Colonic mucosa (tissue), 4 donors: ENCODE measurements at regions not wholly inside any gene's neighbourhood (a gene's known extent, or its start where the extent isn't known, plus 50 kb on each side); places are given as distances from the start of the nearest gene placed in this dataset.

Source experiments
- DNase-seq: peaks from one replicate; pipeline ENCODE4 v3.0.0-alpha.2; 2020
- H3K27ac ChIP-seq: fragments of 200-600 bp; one replicate; pipeline ENCODE4 v1.8.0; 2021
- H3K27me3 ChIP-seq: fragments of 200-600 bp; one replicate; pipeline ENCODE4 v1.8.0; 2021
- H3K36me3 ChIP-seq: fragments of 200-600 bp; one replicate; pipeline ENCODE4 v1.8.0; 2021
- H3K4me1 ChIP-seq: fragments of 200-600 bp; one replicate; pipeline ENCODE4 v1.8.0; 2021; ENCODE audit warnings: mild to moderate bottlenecking
- H3K4me3 ChIP-seq: fragments of 200-600 bp; one replicate; pipeline ENCODE4 v1.8.0; 2021
- H3K9ac ChIP-seq, 2 donors: one replicate each; pipeline ENCODE4 v1.7.0; 2013; ENCODE audit warnings: control low read depth in 2 of 2, low read depth in 2 of 2, low read length in 2 of 2
- H3K9me3 ChIP-seq: fragments of 200-600 bp; one replicate; pipeline ENCODE4 v1.8.0; 2021
- CTCF ChIP-seq: fragments of 200-600 bp; IDR thresholded peaks from one replicate; pipeline ENCODE4 v1.8.0; 2022; ENCODE audit warnings: antibody characterized with exemption, mild to moderate bottlenecking
- intact Hi-C: fragments of 100-400 bp; cut with DNase I; formaldehyde crosslinking; loops from one replicate; pipeline ENCODE4 v1.14.1; 2022
- donor health status: healthy.
- donor health status: DM: no; HTN: no; CAD: no.
- donor health status: DM: no; HTN: no; CAD: no.

- intact Hi-C loops = no loop called here
Observed at GRCh38 chr16:51434567-51435198, 283.6 kb upstream of the SALL1 start.

DNA sequence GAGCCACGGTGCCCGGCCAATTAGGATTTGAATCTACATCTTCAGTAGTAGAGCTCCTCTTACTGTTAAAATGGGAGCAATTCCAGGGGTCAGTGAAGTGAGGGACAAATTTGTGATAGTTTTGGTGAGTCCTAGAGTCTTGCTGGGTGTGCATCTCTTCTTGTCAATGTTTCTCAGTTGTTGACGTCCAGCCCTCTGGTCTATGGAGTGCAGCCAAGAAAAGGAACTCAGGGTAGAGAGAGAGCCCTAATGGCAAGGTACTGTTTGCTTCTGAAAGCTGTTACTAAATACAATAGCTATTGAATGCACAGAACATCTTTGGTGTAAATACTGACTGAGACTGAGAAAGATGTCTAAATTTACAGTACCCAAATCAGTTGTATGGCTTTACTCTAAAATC, 282.5 kb upstream of the SALL1 start:
- no peaks in the 10 kb centered on the region for H3K9me3 ChIP-seq
- no peak overlapping the region for H3K4me3 ChIP-seq
- H3K9ac ChIP-seq = no peak overlapping the region
- DNase-seq = no peak
- no peak overlapping the region for H3K27ac ChIP-seq
- no peaks in the 10 kb centered on the region for H3K27me3 ChIP-seq
- intact Hi-C loops = no loop called here
- no peak for TF ChIP-seq CTCF
- no peaks in the 10 kb centered on the region for H3K4me1 ChIP-seq
- H3K36me3 ChIP-seq = no peaks in the 10 kb centered on the region

More at GRCh38 chr16:51434567-51435198, 283.6 kb upstream of the SALL1 start:
- no peaks in the 10 kb centered on the region for H3K27me3 ChIP-seq
- no peaks in the 10 kb centered on the region for H3K9me3 ChIP-seq
- H3K27ac ChIP-seq = no peak overlapping the region
- DNase-seq = no peak
- TF ChIP-seq CTCF = no peak
- no peak overlapping the region for H3K9ac ChIP-seq
- H3K4me3 ChIP-seq = no peak overlapping the region
- H3K4me1 ChIP-seq = no peaks in the 10 kb centered on the region
- H3K36me3 ChIP-seq = no peaks in the 10 kb centered on the region

DNA sequence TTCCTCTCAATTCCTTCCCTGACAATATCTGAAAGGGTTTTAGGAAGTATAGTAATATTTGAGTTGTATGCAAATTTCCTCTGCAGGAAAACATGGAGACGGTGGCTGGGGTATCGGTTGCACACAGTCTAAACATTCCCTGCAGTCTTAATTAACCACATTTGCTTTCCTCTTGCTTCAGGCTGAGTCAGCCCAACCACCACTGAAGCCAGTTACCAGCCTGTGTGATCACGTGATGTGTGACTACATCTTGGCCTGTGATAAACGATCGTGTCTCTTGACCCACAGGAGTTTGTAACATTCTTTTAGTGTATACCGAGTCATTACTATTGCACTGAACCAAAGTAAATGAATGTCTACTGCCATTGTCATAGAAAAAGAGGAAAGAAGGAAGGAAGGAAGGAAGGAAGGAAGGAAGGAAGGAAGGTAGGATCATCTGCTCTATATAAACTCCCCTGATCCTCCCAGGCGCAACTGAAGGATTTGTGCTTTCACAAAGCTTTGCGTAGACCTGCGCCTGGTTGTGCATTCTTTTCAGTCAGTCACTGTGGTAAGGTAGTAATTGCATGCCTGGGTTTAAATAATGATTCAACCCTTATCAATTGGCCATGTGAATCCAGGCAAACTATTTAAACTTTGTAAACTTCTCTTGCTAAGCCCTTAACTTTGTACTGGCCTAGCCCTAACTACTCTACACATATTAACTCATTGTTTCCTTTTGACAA, 280.6 kb upstream of the SALL1 start:
- Histone ChIP-seq H3K4me1 (no peaks in the 10 kb centered on the region), H3K9me3 (no peaks in the 10 kb centered on the region), H3K4me3 (no peak overlapping the region), H3K27ac (no peak overlapping the region), H3K36me3 (no peaks in the 10 kb centered on the region), H3K27me3 (no peaks in the 10 kb centered on the region), H3K9ac (no peak overlapping the region)
- DNase-seq = no peak
- TF ChIP-seq CTCF = no peak
- intact Hi-C loops = no loop called here

GRCh38 chr16:51430716-51431369, 279.8 kb upstream of the SALL1 start:
- intact Hi-C loops = no loop called here
- no peaks in the 10 kb centered on the region for H3K27me3 ChIP-seq
- no peaks in the 10 kb centered on the region for H3K9me3 ChIP-seq
- no peaks in the 10 kb centered on the region for H3K36me3 ChIP-seq
- no peak overlapping the region for H3K27ac ChIP-seq
- no peak overlapping the region for H3K4me3 ChIP-seq
- H3K9ac ChIP-seq = no peak overlapping the region
- no peak for TF ChIP-seq CTCF
- H3K4me1 ChIP-seq = no peaks in the 10 kb centered on the region
- DNase-seq = no peak

GRCh38 chr16:51429041-51429440, 278.0 kb upstream of the SALL1 start:
- intact Hi-C loops = no loop called here
- H3K9ac ChIP-seq = no peak overlapping the region
- H3K27ac ChIP-seq = no peak overlapping the region
- no peak overlapping the region for H3K4me3 ChIP-seq
- H3K4me1 ChIP-seq = no peaks in the 10 kb centered on the region
- DNase-seq = no peak
- H3K9me3 ChIP-seq = no peaks in the 10 kb centered on the region
- no peaks in the 10 kb centered on the region for H3K27me3 ChIP-seq
- H3K36me3 ChIP-seq = no peaks in the 10 kb centered on the region
- TF ChIP-seq CTCF = no peak
